T-cell (primary cell): ENCODE measurements at regions not wholly inside any gene's neighbourhood (a gene's known extent, or its start where the extent isn't known, plus 50 kb on each side); places are given as distances from the start of the nearest gene placed in this dataset.

ENCODE experiments used
- ATAC-seq, 4 experiments: fragments of 200-7000 bp in 3 of 4; fragments of 150-1000 bp in 1 of 4; cut with Tn5 transposase; replicated peaks in 1 of 4; 1 replicate in 3 of 4; 2 replicates in 1 of 4; pipeline ENCODE4 v1.10.0; 2021; ENCODE audit warnings: moderate library complexity in 3 of 4, mild to moderate bottlenecking in 2 of 4, moderate number of reproducible peaks in 1 of 4
- CTCF ChIA-PET, 2 donors: fragments of 300-600 bp; sonication (Branson Sonifier 250); formaldehyde crosslinking; loops; one replicate each; lab custom pipeline; 2022; ENCODE audit warnings: antibody characterized with exemption in 2 of 2; lab: Charles Lee
- POLR2A ChIA-PET, 2 donors: fragments of 300-600 bp; sonication (Branson Sonifier 250); formaldehyde crosslinking; loops; one replicate each; lab custom pipeline; 2022; ENCODE audit warnings: antibody characterized with exemption in 2 of 2; lab: Charles Lee
- DNase-seq, 35 experiments: peaks; one replicate each; pipeline versions ENCODE4 v3.0.0 to v3.0.0-alpha.2; 2013 to 2023
- H3K27ac ChIP-seq: one replicate; pipeline ENCODE4 v1.5.1; 2013; ENCODE audit warnings: low read length
- H3K27me3 ChIP-seq, 2 experiments: replicated peaks in 1 of 2; 1 replicate in 1 of 2; 2 replicates in 1 of 2; pipeline versions ENCODE4 v1.6.1 to v1.7.0; 2013; ENCODE audit warnings: low read length in 1 of 2, mixed read lengths in 1 of 2; ENCODE audit not compliant: control insufficient read depth in 2 of 2, insufficient read depth in 2 of 2; ENCODE audit errors: extremely low read depth in 1 of 2
- H3K36me3 ChIP-seq, 2 donors: 1 replicate in 1 of 2; 2 replicates in 1 of 2; pipeline versions ENCODE4 v1.6.1 to v1.7.0; 2013; ENCODE audit warnings: low read length in 1 of 2; ENCODE audit not compliant: control insufficient read depth in 2 of 2, insufficient read depth in 1 of 2; ENCODE audit errors: extremely low read depth in 1 of 2
- H3K4me1 ChIP-seq, 2 experiments: 1 replicate in 1 of 2; 2 replicates in 1 of 2; pipeline versions ENCODE4 v1.6.1 to v1.7.0; 2013; ENCODE audit warnings: low read length in 2 of 2, mixed read lengths in 1 of 2; ENCODE audit not compliant: insufficient read depth in 2 of 2, control insufficient read depth in 1 of 2; ENCODE audit errors: extremely low read depth in 1 of 2
- H3K4me3 ChIP-seq, 2 donors: 1 replicate in 1 of 2; 2 replicates in 1 of 2; pipeline versions ENCODE4 v1.5.1 to v1.7.0; 2013; ENCODE audit warnings: mild to moderate bottlenecking in 2 of 2, low read length in 1 of 2, moderate library complexity in 1 of 2; ENCODE audit not compliant: control insufficient read depth in 1 of 2; ENCODE audit errors: extremely low read depth in 1 of 2
- H3K9me3 ChIP-seq: 2 replicates; pipeline ENCODE4 v1.7.0; 2013
- H3K27ac Mint-ChIP-seq, 2 donors: one replicate each; pipeline ENCODE4 v1.8.0; 2020 to 2021; ENCODE audit warnings: mild to moderate bottlenecking in 2 of 2, mixed read lengths in 2 of 2
- H3K27me3 Mint-ChIP-seq, 2 donors: one replicate each; pipeline ENCODE4 v1.8.0; 2021 to 2022; ENCODE audit warnings: mixed read lengths in 2 of 2
- H3K36me3 Mint-ChIP-seq: one replicate; pipeline ENCODE4 v1.8.0; 2021; ENCODE audit warnings: mixed read lengths
- H3K4me1 Mint-ChIP-seq, 3 donors: one replicate each; pipeline ENCODE4 v1.8.0; 2020 to 2022; ENCODE audit warnings: mixed read lengths in 3 of 3, mild to moderate bottlenecking in 1 of 3
- H3K4me3 Mint-ChIP-seq, 3 donors: one replicate each; pipeline ENCODE4 v1.8.0; 2020 to 2022; ENCODE audit warnings: mild to moderate bottlenecking in 3 of 3, mixed read lengths in 3 of 3, moderate library complexity in 3 of 3
- H3K9me3 Mint-ChIP-seq, 3 donors: one replicate each; pipeline ENCODE4 v1.8.0; 2020 to 2022; ENCODE audit warnings: mixed read lengths in 3 of 3
- WGBS: methylation state at CpG from one replicate; pipeline ENCODE4 v1.1.5; 2013; ENCODE audit warnings: missing lambda C conversion rate; ENCODE audit not compliant: insufficient coverage; 5-methylcytosine and 5-hydroxymethylcytosine counted together

DNA sequence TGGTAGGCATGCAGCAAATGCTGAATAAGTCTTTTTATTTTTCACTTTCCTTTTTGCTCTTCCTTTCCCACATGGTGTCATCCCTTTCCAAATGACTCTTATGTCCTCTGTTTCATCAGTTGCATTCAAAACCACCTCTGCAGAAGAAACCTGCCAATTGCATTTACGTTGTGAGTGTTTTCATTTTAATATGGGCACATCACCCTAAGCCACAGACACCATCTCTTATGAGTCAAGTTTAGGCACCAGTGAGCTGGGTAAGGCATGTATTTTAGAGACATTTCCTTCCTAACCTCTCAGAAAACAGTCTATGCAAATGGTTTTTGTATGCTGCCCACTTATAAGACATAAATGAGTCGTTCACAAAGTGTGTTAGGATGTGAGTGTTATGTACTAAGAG lies 223.3 kb upstream of the ADAMTS9 start:
- Histone ChIP-seq H3K9me3 (no peaks in the 10 kb centered on the region), H3K27me3 (no peaks in the 10 kb centered on the region), H3K4me3 (no peak overlapping the region), H3K4me1 (no peaks in the 10 kb centered on the region), H3K36me3 (no peaks in the 10 kb centered on the region), H3K27ac (no peak overlapping the region)
- Mint-ChIP-seq H3K36me3 (no peaks in the 10 kb centered on the region), H3K27me3 (no peaks in the 10 kb centered on the region), H3K9me3 (peaks cover 9 to 22% (median 17%) of the 10 kb centered on the region in 3 donors), H3K27ac (no peak overlapping the region), H3K4me1 (no peaks in the 10 kb centered on the region), H3K4me3 (no peak overlapping the region)
- ATAC-seq (no peak), DNase-seq (no peak)
- POLR2A ChIA-PET: no interaction called here
- CTCF ChIA-PET: no interaction called here
- no CpG with 5 or more reads among the region's 2 CpGs for WGBS

DNA sequence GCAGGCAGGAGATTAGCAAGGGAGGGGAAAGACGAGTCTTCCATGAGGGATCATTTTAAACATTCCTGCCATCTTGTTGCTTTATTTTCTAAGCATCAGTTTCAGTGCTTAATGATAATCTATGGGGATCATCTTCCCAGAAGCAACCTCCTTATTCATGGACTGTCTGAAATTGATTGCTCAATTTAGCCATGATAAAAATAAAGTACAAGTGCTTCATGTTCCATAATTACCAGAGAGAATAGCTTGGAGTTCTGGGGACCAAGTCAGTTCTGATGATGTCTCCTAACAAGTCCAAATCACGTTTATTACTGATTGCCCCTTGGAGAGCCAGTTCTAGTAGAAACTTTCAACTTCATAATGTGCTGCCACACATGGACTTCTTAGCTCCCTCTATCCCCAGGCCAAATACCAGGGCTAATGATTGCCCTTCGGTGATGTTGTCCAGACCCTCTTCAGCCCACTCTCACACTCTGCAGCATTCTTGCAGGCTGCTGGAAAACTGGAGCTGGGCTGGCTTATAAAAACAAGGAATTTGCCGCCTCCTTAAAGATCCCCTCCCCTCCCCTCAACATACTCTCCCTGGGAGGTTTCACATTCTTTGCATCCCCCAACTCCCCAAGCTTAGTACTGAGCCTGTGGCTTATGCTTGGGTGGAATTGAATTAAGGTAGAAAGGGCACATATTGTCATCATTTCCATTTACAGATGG lies 222.1 kb upstream of the ADAMTS9 start:
- Histone ChIP-seq H3K4me1 (no peaks in the 10 kb centered on the region), H3K36me3 (no peaks in the 10 kb centered on the region), H3K27ac (no peak overlapping the region), H3K4me3 (no peak overlapping the region), H3K9me3 (no peaks in the 10 kb centered on the region), H3K27me3 (no peaks in the 10 kb centered on the region)
- ChIA-PET POLR2A (no interaction called here), CTCF (no interaction called here)
- H3K36me3 Mint-ChIP-seq: no peaks in the 10 kb centered on the region
- peaks cover 9 to 22% (median 17%) of the 10 kb centered on the region in 3 donors for H3K9me3 Mint-ChIP-seq
- no peak overlapping the region for H3K27ac Mint-ChIP-seq
- no peaks in the 10 kb centered on the region for H3K4me1 Mint-ChIP-seq
- no peak overlapping the region for H3K4me3 Mint-ChIP-seq
- 75% methylated on average over 2 of the region's 4 CpGs for WGBS
- no peaks in the 10 kb centered on the region for H3K27me3 Mint-ChIP-seq
- no peak for DNase-seq
- ATAC-seq: no peak

DNA sequence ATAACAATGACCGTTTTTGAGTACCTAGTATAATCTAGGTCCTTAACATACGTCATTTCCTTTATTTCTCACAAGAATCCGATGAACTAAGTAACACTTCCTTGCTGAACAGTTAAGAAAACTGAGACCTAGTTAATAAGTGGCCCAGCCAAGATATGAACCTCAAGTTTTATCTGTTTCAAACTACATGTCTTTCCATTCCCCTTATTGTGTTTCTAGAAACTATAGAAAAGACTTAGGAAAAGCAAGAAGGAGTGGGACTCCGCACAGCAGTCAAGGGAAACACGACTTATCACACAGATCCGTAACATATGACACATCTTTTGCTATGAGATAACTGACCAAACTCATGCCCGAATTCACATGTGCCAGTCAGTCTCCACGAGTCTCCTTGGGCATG lies 221.2 kb upstream of the ADAMTS9 start:
- no peak overlapping the region for H3K4me3 ChIP-seq
- Mint-ChIP-seq H3K4me3 (no peak overlapping the region), H3K36me3 (no peaks in the 10 kb centered on the region), H3K27ac (no peak overlapping the region), H3K27me3 (no peaks in the 10 kb centered on the region), H3K4me1 (no peaks in the 10 kb centered on the region), H3K9me3 (peaks cover 9 to 17% (median 15%) of the 10 kb centered on the region in 3 donors)
- WGBS: 93% methylated on average over 3 of the region's 8 CpGs
- ATAC-seq (no peak), DNase-seq (no peak)
- H3K36me3 ChIP-seq: no peaks in the 10 kb centered on the region
- H3K4me1 ChIP-seq: no peaks in the 10 kb centered on the region
- no peaks in the 10 kb centered on the region for H3K9me3 ChIP-seq
- no peak overlapping the region for H3K27ac ChIP-seq
- H3K27me3 ChIP-seq: no peaks in the 10 kb centered on the region
- POLR2A ChIA-PET: no interaction called here
- CTCF ChIA-PET: no interaction called here

DNA sequence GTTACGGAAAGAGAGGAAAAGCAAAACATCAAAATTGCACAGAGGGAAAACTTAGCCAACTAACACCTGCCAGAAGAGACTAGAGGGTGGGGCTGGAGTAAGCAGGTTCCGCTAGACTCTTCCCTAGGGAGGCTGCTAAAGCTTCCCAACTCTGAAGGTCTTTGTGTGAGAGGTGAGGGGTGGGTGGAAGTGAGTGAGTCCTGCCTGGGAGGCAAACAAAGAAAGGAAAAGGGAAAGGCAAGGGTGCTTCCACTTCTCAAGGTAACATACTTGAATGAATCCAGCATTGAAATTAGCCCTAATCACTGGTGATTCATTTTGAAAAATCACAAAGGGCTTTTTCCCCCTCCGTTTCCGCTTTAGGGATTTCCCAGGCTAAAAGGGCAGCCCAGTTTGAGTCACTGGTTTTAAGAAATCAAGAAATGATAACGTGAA lies 220.5 kb upstream of the ADAMTS9 start:
- 56% methylated on average over 4 of the region's 5 CpGs for WGBS
- ChIA-PET CTCF (no interaction called here), POLR2A (no interaction called here)
- Mint-ChIP-seq H3K9me3 (peaks cover 9 to 17% (median 15%) of the 10 kb centered on the region in 3 donors), H3K27ac (no peak overlapping the region), H3K4me1 (no peaks in the 10 kb centered on the region), H3K27me3 (no peaks in the 10 kb centered on the region), H3K4me3 (no peak overlapping the region), H3K36me3 (no peaks in the 10 kb centered on the region)
- ATAC-seq: no peak
- Histone ChIP-seq H3K4me1 (no peaks in the 10 kb centered on the region), H3K9me3 (no peaks in the 10 kb centered on the region), H3K4me3 (no peak overlapping the region), H3K36me3 (no peaks in the 10 kb centered on the region), H3K27me3 (no peaks in the 10 kb centered on the region), H3K27ac (no peak overlapping the region)
- DNase-seq: no peak

DNA sequence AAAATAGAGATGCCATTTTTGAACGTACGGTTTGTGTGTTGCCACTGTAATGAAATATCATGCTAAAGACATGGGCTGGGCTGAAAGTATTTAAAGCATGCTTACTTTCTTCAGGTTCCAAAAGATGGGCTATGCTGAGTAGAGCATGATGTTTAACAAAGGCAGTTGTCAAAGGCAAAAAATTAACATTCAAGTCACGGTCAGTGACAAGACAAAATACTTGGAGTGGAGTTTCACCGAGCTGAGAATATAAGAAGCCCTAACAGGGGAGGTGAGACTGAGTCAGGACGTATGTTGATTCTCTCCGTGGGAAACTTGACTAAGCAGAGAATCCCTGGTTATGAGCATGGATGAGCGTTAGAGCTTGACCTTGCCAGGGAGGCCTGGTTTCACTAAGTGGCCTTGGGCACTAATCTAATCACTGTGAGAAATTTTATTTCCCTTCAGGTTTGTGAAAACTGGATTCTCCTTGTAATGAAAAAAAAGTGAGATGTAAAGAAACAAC lies 218.2 kb upstream of the ADAMTS9 start:
- Mint-ChIP-seq H3K9me3 (peaks cover 5 to 10% (median 9%) of the 10 kb centered on the region in 3 donors), H3K27ac (no peak overlapping the region), H3K27me3 (no peaks in the 10 kb centered on the region), H3K4me1 (no peaks in the 10 kb centered on the region), H3K36me3 (no peaks in the 10 kb centered on the region), H3K4me3 (no peak overlapping the region)
- Histone ChIP-seq H3K9me3 (no peaks in the 10 kb centered on the region), H3K36me3 (no peaks in the 10 kb centered on the region), H3K27me3 (no peaks in the 10 kb centered on the region), H3K27ac (no peak overlapping the region), H3K4me3 (no peak overlapping the region), H3K4me1 (no peaks in the 10 kb centered on the region)
- no peak for ATAC-seq
- 98% methylated on average over 5 of the region's 7 CpGs for WGBS
- DNase-seq: no peak
- ChIA-PET CTCF (no interaction called here), POLR2A (no interaction called here)

DNA sequence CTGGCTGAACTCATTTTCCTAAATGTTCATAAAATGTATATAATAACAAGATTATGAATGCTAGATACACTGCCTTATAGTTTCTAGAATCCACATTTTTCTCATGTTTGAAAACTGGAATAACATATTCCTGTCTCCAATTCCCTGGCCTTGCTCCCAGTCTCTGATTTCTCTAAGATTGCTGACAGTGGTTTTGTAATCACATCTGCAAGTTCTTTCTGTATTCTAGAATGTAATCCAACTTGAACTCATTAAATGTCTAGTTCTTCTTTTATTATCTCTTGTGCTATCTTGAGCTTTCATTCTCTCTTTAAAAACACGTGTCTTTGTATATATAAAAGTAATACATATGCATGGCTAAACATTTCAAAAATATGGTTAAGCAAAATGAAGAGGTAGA lies 215.2 kb upstream of the ADAMTS9 start:
- ATAC-seq: no peak
- ChIA-PET POLR2A (no interaction called here), CTCF (no interaction called here)
- DNase-seq: no peak
- no peaks in the 10 kb centered on the region for H3K27me3 ChIP-seq
- Mint-ChIP-seq H3K9me3 (peaks cover 0 to 10% (median 10%) of the 10 kb centered on the region in 3 donors), H3K4me1 (no peaks in the 10 kb centered on the region), H3K36me3 (no peaks in the 10 kb centered on the region), H3K27me3 (no peaks in the 10 kb centered on the region), H3K27ac (no peak overlapping the region), H3K4me3 (no peak overlapping the region)
- no peaks in the 10 kb centered on the region for H3K4me1 ChIP-seq
- H3K9me3 ChIP-seq: no peaks in the 10 kb centered on the region
- no peak overlapping the region for H3K27ac ChIP-seq
- WGBS: no CpG with 5 or more reads among the region's 1 CpG
- H3K4me3 ChIP-seq: no peak overlapping the region
- H3K36me3 ChIP-seq: no peaks in the 10 kb centered on the region
